ENCODE measurements at regions not wholly inside any gene's neighbourhood (a gene's known extent, or its start where the extent isn't known, plus 50 kb on each side); places are given as distances from the start of the nearest gene placed in this dataset.
"Not testable (repeated sequence)": the region's sequence is repeated elsewhere in the genome, so short reads cannot be mapped to it uniquely, and the experiment has no call there.

GRCh38 chr9:135190789-135191577 lies 103.5 kb downstream of the OLFM1 start:
- H3K9me3 ChIP-seq, result no peaks in the 10 kb centered on the region
- no peak overlapping the region for H3K4me3 ChIP-seq
- 82% methylated on average over 17 of the region's 18 CpGs for WGBS
- peaks cover 0 to 98% (median 7%) of the 10 kb centered on the region in 4 donors for H3K27me3 ChIP-seq
- no peak for DNase-seq (ENCODE audit: extremely low spot score)
- H3K36me3 ChIP-seq, result no peaks in the 10 kb centered on the region
- TF ChIP-seq POLR2A (IDR thresholded peaks at IDR 0.05; ENCODE audit: low read depth) (no peak), CTCF (IDR thresholded peaks at IDR 0.05) (no peak), POLR2AphosphoS5 (IDR thresholded peaks at IDR 0.05) (no peak), EP300 (IDR thresholded peaks at IDR 0.05) (no peak)
- H3K4me1 ChIP-seq, result peaks cover 9 to 15% (median 10%) of the 10 kb centered on the region in 4 donors
- H3K27ac ChIP-seq (replicated peaks in 1 of 4), result no peak overlapping the region
- intact Hi-C loops (cut with DNase I), result no loop called here

- H3K4me1 ChIP-seq, result no peaks in the 10 kb centered on the region
- intact Hi-C loops (cut with DNase I), result no loop called here
- no peak overlapping the region for H3K27ac ChIP-seq (replicated peaks in 1 of 4)
- no peak for DNase-seq (ENCODE audit: extremely low spot score)
- H3K36me3 ChIP-seq, result no peaks in the 10 kb centered on the region
- H3K4me3 ChIP-seq, result no peak overlapping the region
- no peaks in the 10 kb centered on the region for H3K9me3 ChIP-seq
- peaks cover 0 to 92% (median 4%) of the 10 kb centered on the region in 4 donors for H3K27me3 ChIP-seq
- TF ChIP-seq CTCF (IDR thresholded peaks at IDR 0.05) (no peak), EP300 (IDR thresholded peaks at IDR 0.05) (no peak), POLR2AphosphoS5 (IDR thresholded peaks at IDR 0.05) (no peak), POLR2A (IDR thresholded peaks at IDR 0.05; ENCODE audit: low read depth) (no peak)
- 74% methylated on average over 18 of the region's 18 CpGs for WGBS
These were observed 105.2 kb downstream of the OLFM1 start for GRCh38 chr9:135192686-135193085.

GRCh38 chr9:135195975-135196374 lies 108.5 kb downstream of the OLFM1 start:
- H3K27me3 ChIP-seq, result peaks cover 0 to 91% (median 4%) of the 10 kb centered on the region in 4 donors

GRCh38 chr9:135196474-135196873 lies 109.0 kb downstream of the OLFM1 start:
- intact Hi-C loops (cut with DNase I), result no loop called here
- H3K27ac ChIP-seq (replicated peaks in 1 of 4), result no peak overlapping the region
- no peak for DNase-seq (ENCODE audit: extremely low spot score)
- peaks cover 0 to 91% (median 4%) of the 10 kb centered on the region in 4 donors for H3K27me3 ChIP-seq
- 83% methylated on average over 1 of the region's 1 CpG for WGBS
- no peaks in the 10 kb centered on the region for H3K9me3 ChIP-seq
- H3K36me3 ChIP-seq, result no peaks in the 10 kb centered on the region
- no peak overlapping the region for H3K4me3 ChIP-seq
- no peaks in the 10 kb centered on the region for H3K4me1 ChIP-seq
- TF ChIP-seq CTCF (IDR thresholded peaks at IDR 0.05) (no peak), POLR2A (IDR thresholded peaks at IDR 0.05; ENCODE audit: low read depth) (no peak), EP300 (IDR thresholded peaks at IDR 0.05) (no peak), POLR2AphosphoS5 (IDR thresholded peaks at IDR 0.05) (no peak)

More at GRCh38 chr9:135195975-135196374, 108.5 kb downstream of the OLFM1 start:
- H3K4me1 ChIP-seq; DNase-seq (ENCODE audit: extremely low spot score); H3K9me3 ChIP-seq; H3K27ac ChIP-seq (replicated peaks in 1 of 4); H3K4me3 ChIP-seq; H3K36me3 ChIP-seq; intact Hi-C loops (cut with DNase I): not testable (repeated sequence)
- 74% methylated on average over 7 of the region's 7 CpGs for WGBS

- no peaks in the 10 kb centered on the region for H3K9me3 ChIP-seq
- no peak overlapping the region for H3K4me3 ChIP-seq
- no peak for TF ChIP-seq EP300 (IDR thresholded peaks at IDR 0.05)
- TF ChIP-seq POLR2AphosphoS5 (IDR thresholded peaks at IDR 0.05), result no peak
- TF ChIP-seq CTCF (IDR thresholded peaks at IDR 0.05), result no peak
- no peak for TF ChIP-seq POLR2A (IDR thresholded peaks at IDR 0.05; ENCODE audit: low read depth)
- peaks cover 0 to 84% (median 4%) of the 10 kb centered on the region in 4 donors for H3K27me3 ChIP-seq
- intact Hi-C loops (cut with DNase I), result no loop called here
- no peaks in the 10 kb centered on the region for H3K36me3 ChIP-seq
- WGBS, result 44% methylated on average over 15 of the region's 15 CpGs
- no peaks in the 10 kb centered on the region for H3K4me1 ChIP-seq
- no peak for DNase-seq (ENCODE audit: extremely low spot score)
- no peak overlapping the region for H3K27ac ChIP-seq (replicated peaks in 1 of 4)
These were observed 110.7 kb downstream of the OLFM1 start for GRCh38 chr9:135198144-135198543.
